Common myeloid progenitor, CD34-positive (primary cell): ENCODE measurements at regions not wholly inside any gene's neighbourhood (a gene's known extent, or its start where the extent isn't known, plus 50 kb on each side); places are given as distances from the start of the nearest gene placed in this dataset.
"Not testable (repeated sequence)": the region's sequence is repeated elsewhere in the genome, so short reads cannot be mapped to it uniquely, and the experiment has no call there.

Experiments used
- CTCF ChIA-PET: fragments of 350-600 bp; sonication (Branson Sonifier 250); formaldehyde crosslinking; loops from one replicate; lab custom pipeline; 2021; ENCODE audit warnings: antibody characterized with exemption; lab: Charles Lee
- POLR2A ChIA-PET: fragments of 350-600 bp; sonication (Branson Sonifier 250); formaldehyde crosslinking; loops from one replicate; lab custom pipeline; 2021; ENCODE audit warnings: antibody characterized with exemption; lab: Charles Lee
- DNase-seq, 3 donors: peaks; one replicate each; pipeline versions ENCODE4 v3.0.0 to v3.0.0-alpha.2; 2013
- H3K27ac ChIP-seq, 2 experiments: 1 replicate in 1 of 2; 2 replicates in 1 of 2; pipeline ENCODE4 v1.7.0; 2013; ENCODE audit warnings: inconsistent platforms in 2 of 2, low read length in 2 of 2, mild to moderate bottlenecking in 2 of 2, low read depth in 1 of 2, moderate library complexity in 1 of 2; ENCODE audit not compliant: severe bottlenecking in 2 of 2, insufficient read depth in 1 of 2, poor library complexity in 1 of 2
- H3K27me3 ChIP-seq, 5 experiments: replicated peaks in 2 of 5; 1 replicate in 3 of 5; 2 replicates in 2 of 5; pipeline versions ENCODE4 v1.6.1 to v1.7.0; 2013; ENCODE audit warnings: low read length in 4 of 5, mild to moderate bottlenecking in 2 of 5, moderate library complexity in 2 of 5, inconsistent platforms in 1 of 5; ENCODE audit not compliant: insufficient read depth in 5 of 5, control insufficient read depth in 4 of 5
- H3K36me3 ChIP-seq, 4 experiments: 1 replicate in 2 of 4; 2 replicates in 2 of 4; pipeline versions ENCODE4 v1.6.1 to v1.7.0; 2013; ENCODE audit warnings: low read length in 3 of 4, control low read depth in 1 of 4, mild to moderate bottlenecking in 1 of 4; ENCODE audit not compliant: control insufficient read depth in 4 of 4, insufficient read depth in 4 of 4
- H3K4me1 ChIP-seq, 4 experiments: 1 replicate in 3 of 4; 2 replicates in 1 of 4; pipeline versions ENCODE4 v1.6.1 to v1.7.1; 2013; ENCODE audit warnings: low read length in 3 of 4, mild to moderate bottlenecking in 3 of 4, control low read depth in 1 of 4, inconsistent platforms in 1 of 4, moderate library complexity in 1 of 4; ENCODE audit not compliant: control insufficient read depth in 4 of 4, insufficient read depth in 4 of 4; ENCODE audit errors: control extremely low read depth in 1 of 4
- H3K4me3 ChIP-seq, 7 experiments: 1 replicate in 4 of 7; 2 replicates in 3 of 7; pipeline versions ENCODE4 v1.5.1 to v1.7.0; 2013; ENCODE audit warnings: mild to moderate bottlenecking in 7 of 7, low read length in 6 of 7, moderate library complexity in 6 of 7, inconsistent platforms in 2 of 7, low read depth in 2 of 7, control low read depth in 1 of 7; ENCODE audit not compliant: insufficient read depth in 4 of 7, control insufficient read depth in 1 of 7; ENCODE audit errors: extremely low read depth in 1 of 7
- H3K9me3 ChIP-seq, 5 experiments: 1 replicate in 4 of 5; 2 replicates in 1 of 5; pipeline versions ENCODE4 v1.6.1 to v1.7.1; 2013; ENCODE audit warnings: low read length in 4 of 5, mild to moderate bottlenecking in 2 of 5, inconsistent platforms in 1 of 5, low read depth in 1 of 5, moderate library complexity in 1 of 5; ENCODE audit not compliant: control insufficient read depth in 4 of 5, insufficient read depth in 2 of 5; ENCODE audit errors: control extremely low read depth in 1 of 5
- whole genome bisulfite sequencing: methylation state at CpG from one replicate; pipeline ENCODE4 v1.1.5; 2013; ENCODE audit not compliant: insufficient coverage; 5-methylcytosine and 5-hydroxymethylcytosine counted together

GRCh38 chr5:116730706-116731105 lies 156.1 kb upstream of the SEMA6A start:
- no peak overlapping the region for H3K4me3 ChIP-seq
- ChIA-PET CTCF (no interaction called here), POLR2A (no interaction called here)
- no peaks in the 10 kb centered on the region for H3K9me3 ChIP-seq
- no peak for DNase-seq
- no peaks in the 10 kb centered on the region for H3K4me1 ChIP-seq
- WGBS: 91% methylated on average over 4 of the region's 5 CpGs
- H3K27me3 ChIP-seq: no peaks in the 10 kb centered on the region
- no peak overlapping the region for H3K27ac ChIP-seq
- no peaks in the 10 kb centered on the region for H3K36me3 ChIP-seq

- no peaks in the 10 kb centered on the region for H3K9me3 ChIP-seq
- H3K27me3 ChIP-seq: no peaks in the 10 kb centered on the region
- H3K36me3 ChIP-seq: no peaks in the 10 kb centered on the region
- no peaks in the 10 kb centered on the region for H3K4me1 ChIP-seq
- ChIA-PET POLR2A (no interaction called here), CTCF (no interaction called here)
- H3K27ac ChIP-seq: no peak overlapping the region
- 80% methylated on average over 1 of the region's 1 CpG for WGBS
- DNase-seq: no peak
- H3K4me3 ChIP-seq: no peak overlapping the region
These were observed 155.6 kb upstream of the SEMA6A start for GRCh38 chr5:116730185-116730584.

- 100% methylated on average over 2 of the region's 2 CpGs for WGBS
- H3K4me1 ChIP-seq: no peaks in the 10 kb centered on the region
- no peak overlapping the region for H3K4me3 ChIP-seq
- peaks cover 0 to 3% (median 0%) of the 10 kb centered on the region in 5 experiments for H3K27me3 ChIP-seq
- ChIA-PET POLR2A (no interaction called here), CTCF (no interaction called here)
- no peaks in the 10 kb centered on the region for H3K36me3 ChIP-seq
- no peaks in the 10 kb centered on the region for H3K9me3 ChIP-seq
- no peak overlapping the region for H3K27ac ChIP-seq
- no peak for DNase-seq
These were observed 152.6 kb upstream of the SEMA6A start for GRCh38 chr5:116727248-116727647.

GRCh38 chr5:116726180-116726579 lies 151.6 kb upstream of the SEMA6A start:
- H3K27ac ChIP-seq, H3K4me1 ChIP-seq, DNase-seq, H3K9me3 ChIP-seq, H3K36me3 ChIP-seq, H3K27me3 ChIP-seq, POLR2A ChIA-PET, H3K4me3 ChIP-seq: not testable (repeated sequence)
- WGBS: 100% methylated on average over 2 of the region's 2 CpGs
- CTCF ChIA-PET: interaction anchor here (1.4 kb wide), 1 partner anchor 30 kb away, joined by 3 read pairs; no protein-coding TSS in a partner anchor

GRCh38 chr5:116724971-116725370 lies 150.3 kb upstream of the SEMA6A start:
- POLR2A ChIA-PET: no interaction called here
- WGBS: no CpG with 5 or more reads among the region's 2 CpGs
- no peaks in the 10 kb centered on the region for H3K4me1 ChIP-seq
- CTCF ChIA-PET: interaction anchor here (1.4 kb wide), 1 partner anchor 31 kb away, joined by 3 read pairs; no protein-coding TSS in a partner anchor
- H3K27ac ChIP-seq: no peak overlapping the region
- peaks cover 0 to 3% (median 0%) of the 10 kb centered on the region in 5 experiments for H3K27me3 ChIP-seq
- no peaks in the 10 kb centered on the region for H3K36me3 ChIP-seq
- no peak for DNase-seq
- H3K4me3 ChIP-seq: no peak overlapping the region
- no peaks in the 10 kb centered on the region for H3K9me3 ChIP-seq

- POLR2A ChIA-PET: no interaction called here
- no peak for DNase-seq
- H3K4me1 ChIP-seq: no peaks in the 10 kb centered on the region
- no peak overlapping the region for H3K27ac ChIP-seq
- CTCF ChIA-PET: interaction anchor here (2.1 kb wide), 1 partner anchor 9 kb away, joined by 4 read pairs; no protein-coding TSS in a partner anchor
- 94% methylated on average over 5 of the region's 5 CpGs for WGBS
- peaks cover 0 to 3% (median 0%) of the 10 kb centered on the region in 5 experiments for H3K27me3 ChIP-seq
- H3K9me3 ChIP-seq: no peaks in the 10 kb centered on the region
- no peaks in the 10 kb centered on the region for H3K36me3 ChIP-seq
- no peak overlapping the region for H3K4me3 ChIP-seq
These were observed 148.0 kb upstream of the SEMA6A start for GRCh38 chr5:116722651-116723050.

- DNase-seq: peak in 1 of 3 donors; percentile 27
- H3K27ac ChIP-seq: no peak overlapping the region
- CTCF ChIA-PET: no interaction called here
- H3K27me3 ChIP-seq: peaks cover 0 to under 1% (median 0%) of the 10 kb centered on the region in 5 experiments
- H3K4me3 ChIP-seq: no peak overlapping the region
- WGBS: 100% methylated on average over 1 of the region's 2 CpGs
- POLR2A ChIA-PET: no interaction called here
- H3K4me1 ChIP-seq: no peaks in the 10 kb centered on the region
- H3K36me3 ChIP-seq: no peaks in the 10 kb centered on the region
- H3K9me3 ChIP-seq: no peaks in the 10 kb centered on the region
These were observed 144.5 kb upstream of the SEMA6A start for GRCh38 chr5:116719106-116719505.
